SIG-M5 treated with dmso at 0.1 percent for 504 hours (cell line): ENCODE measurements at regions not wholly inside any gene's neighbourhood (a gene's known extent, or its start where the extent isn't known, plus 50 kb on each side); places are given as distances from the start of the nearest gene placed in this dataset.
"Not testable (repeated sequence)": the region's sequence is repeated elsewhere in the genome, so short reads cannot be mapped to it uniquely, and the experiment has no call there.

ENCODE experiments used
- DNase-seq: peaks from one replicate; lab custom pipeline; 2025; ENCODE audit not compliant: unreplicated experiment; lab: John Stamatoyannopoulos, UW

DNA sequence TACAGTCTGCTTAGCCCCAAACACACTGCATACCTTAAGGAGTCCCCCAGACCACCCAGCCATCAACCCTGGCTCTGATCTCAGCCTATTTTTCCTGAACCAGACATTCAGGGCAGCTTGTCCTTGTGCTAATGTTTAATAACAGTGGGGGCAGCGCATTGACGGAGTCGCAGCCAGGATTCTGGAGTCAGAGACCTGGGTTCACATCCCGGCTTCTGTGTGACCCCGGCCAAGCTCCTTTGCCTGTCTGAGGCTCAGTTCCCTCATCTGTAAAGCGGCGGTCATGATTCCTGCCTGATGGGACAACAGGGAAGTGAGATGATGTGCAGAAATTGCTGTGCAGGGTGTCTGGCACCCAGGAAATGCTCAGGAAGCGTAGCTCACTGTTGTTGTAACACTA lies 63.1 kb downstream of the MATN1 start:
- DNase-seq = no peak

GRCh38 chr1:30659702-30660101 lies 63.7 kb downstream of the MATN1 start:
- DNase-seq = no peak

- DNase-seq = not testable (repeated sequence)
Measured at GRCh38 chr1:30658375-30658774, 65.0 kb downstream of the MATN1 start.

- no peak for DNase-seq
Measured at GRCh38 chr1:30658014-30658336, 65.4 kb downstream of the MATN1 start.

GRCh38 chr1:30657131-30658013 lies 66.0 kb downstream of the MATN1 start:
- no peak for DNase-seq

DNA sequence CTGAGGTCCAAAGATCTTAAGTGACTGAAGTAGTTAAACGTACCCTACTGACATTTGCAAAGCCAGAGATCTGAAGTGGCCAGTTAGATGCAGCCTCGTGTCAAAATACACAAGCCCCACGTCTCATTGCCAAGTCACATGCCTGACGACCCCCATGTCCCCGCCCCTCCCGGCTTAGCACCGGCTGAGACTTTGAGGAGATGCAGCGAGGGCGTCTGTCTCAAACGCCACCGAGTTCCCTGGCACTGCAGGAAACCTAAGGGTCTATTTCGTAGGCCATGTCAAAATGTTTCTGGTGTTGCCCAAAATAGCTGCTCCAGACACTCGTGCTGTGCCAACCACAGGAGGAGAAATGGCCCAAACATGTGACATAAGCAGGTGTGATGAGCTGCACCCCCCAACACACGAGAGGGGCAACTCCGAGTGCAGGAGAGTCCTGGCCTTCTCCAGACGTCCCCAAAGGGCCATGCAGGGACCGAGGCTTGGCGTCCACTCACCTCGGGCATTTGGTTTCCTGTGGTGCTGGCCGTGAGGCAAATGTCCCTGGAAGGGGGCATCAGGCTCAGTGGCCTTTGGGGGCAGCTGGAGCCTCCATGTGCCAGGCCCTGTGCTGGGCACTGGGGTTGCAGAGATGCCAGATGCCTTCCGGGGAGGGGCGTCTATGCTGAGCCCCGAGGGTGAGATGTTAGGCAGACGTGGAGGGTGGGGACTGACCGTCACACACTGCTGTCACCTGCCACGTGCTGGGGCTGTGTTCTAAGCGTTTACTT lies 67.0 kb downstream of the MATN1 start:
- DNase-seq = no peak

DNA sequence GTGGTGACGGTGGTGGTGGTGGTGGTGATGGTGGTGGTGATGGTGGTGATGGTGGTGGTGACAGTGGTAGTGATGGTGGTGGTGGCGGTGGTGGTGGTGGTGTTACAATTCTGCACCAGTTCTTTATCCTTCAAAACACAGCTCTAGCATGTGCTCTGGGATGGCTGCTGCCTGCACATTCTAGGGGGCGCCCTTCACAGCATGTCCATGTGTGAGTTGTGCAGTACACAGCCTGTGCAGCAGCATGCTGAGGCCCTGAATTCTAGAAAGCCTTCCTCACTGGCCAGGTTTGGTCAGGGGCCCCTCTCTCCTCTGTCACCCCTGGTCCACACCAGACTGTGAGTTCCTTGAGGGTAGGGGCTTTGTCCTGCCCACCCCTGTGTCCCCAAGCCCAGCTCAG lies 67.7 kb downstream of the MATN1 start:
- no peak for DNase-seq

- no peak for DNase-seq
Measured at GRCh38 chr1:30654188-30654587, 69.2 kb downstream of the MATN1 start.

DNA sequence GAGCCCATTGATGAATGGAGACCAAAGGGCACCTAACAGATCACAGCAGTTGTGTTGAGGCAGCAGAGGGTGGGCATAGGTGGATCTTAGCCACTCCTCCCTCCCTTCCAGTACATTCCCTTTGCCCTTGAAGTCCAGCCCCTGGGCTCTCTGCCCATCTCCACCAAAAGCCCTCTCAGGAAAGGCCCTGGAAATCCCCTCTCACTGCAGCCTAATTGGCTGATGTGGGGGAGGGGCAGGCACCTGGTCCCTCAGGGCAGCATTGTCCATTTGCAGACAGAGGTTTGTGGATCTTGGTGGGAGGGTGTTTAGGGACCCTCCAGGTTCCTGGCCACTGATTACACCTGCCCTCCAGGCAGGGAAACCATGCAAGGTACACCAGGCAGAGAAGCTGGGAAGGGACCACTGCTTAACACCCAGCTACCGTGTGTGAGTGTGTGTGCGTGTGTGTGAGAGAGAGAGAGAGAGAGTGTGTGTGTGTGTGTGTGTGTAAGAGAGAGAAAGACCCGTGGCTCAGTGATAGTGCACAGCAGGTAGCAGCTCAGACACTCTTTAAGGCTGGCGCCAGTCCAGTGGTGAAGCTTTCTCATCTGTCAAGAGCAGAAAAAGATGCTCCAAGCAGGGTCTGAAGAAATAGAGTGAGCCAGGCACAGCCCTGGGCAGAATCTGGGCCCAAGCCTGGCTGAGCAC lies 71.1 kb downstream of the MATN1 start:
- DNase-seq = no peak

GRCh38 chr1:30651395-30651794 lies 72.0 kb downstream of the MATN1 start:
- not testable (repeated sequence) for DNase-seq

DNA sequence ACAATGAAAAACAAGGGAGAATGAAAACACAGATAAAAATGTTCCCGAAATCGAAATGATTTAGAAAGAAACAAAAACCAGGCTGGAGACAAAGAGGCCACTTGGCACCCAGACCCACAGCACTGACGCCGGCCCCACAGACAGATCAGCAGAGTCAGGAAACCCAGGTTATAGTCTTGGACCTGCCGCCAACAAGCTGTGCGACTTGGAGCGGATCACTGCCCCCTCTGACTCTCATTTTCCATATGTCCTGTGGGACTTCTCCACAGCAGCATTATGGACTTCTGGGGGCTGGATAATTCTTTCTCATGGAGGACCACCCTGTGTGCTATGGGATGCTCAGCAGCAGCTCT lies 72.4 kb downstream of the MATN1 start:
- no peak for DNase-seq

GRCh38 chr1:30650038-30650967 lies 73.1 kb downstream of the MATN1 start:
- DNase-seq = no peak

GRCh38 chr1:30649321-30649991 lies 73.9 kb downstream of the MATN1 start:
- DNase-seq = no peak

- DNase-seq = no peak
Measured at GRCh38 chr1:30648408-30649000, 74.9 kb downstream of the MATN1 start.

DNA sequence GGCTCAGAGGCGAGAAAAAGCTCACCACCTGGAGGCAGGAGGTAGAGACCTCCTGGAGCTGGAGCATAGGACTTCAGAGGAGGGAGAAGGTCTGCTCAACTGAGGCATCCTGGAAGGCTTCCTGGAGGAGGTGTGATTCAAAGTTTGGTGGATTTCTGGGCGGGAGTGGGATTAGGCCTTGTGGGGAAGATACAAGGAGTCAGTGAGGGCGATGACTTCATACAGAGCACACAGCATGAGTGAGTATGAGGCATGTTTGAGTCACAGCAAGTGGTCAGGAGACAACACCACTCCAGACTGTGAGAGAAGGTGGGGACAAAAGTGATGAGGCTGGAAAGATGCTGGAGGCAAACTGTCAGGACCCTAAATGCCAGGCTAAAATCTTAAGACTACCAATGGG lies 77.6 kb downstream of the MATN1 start:
- DNase-seq = no peak

- no peak for DNase-seq
Measured at GRCh38 chr1:30642391-30643120, 80.8 kb downstream of the MATN1 start.

DNA sequence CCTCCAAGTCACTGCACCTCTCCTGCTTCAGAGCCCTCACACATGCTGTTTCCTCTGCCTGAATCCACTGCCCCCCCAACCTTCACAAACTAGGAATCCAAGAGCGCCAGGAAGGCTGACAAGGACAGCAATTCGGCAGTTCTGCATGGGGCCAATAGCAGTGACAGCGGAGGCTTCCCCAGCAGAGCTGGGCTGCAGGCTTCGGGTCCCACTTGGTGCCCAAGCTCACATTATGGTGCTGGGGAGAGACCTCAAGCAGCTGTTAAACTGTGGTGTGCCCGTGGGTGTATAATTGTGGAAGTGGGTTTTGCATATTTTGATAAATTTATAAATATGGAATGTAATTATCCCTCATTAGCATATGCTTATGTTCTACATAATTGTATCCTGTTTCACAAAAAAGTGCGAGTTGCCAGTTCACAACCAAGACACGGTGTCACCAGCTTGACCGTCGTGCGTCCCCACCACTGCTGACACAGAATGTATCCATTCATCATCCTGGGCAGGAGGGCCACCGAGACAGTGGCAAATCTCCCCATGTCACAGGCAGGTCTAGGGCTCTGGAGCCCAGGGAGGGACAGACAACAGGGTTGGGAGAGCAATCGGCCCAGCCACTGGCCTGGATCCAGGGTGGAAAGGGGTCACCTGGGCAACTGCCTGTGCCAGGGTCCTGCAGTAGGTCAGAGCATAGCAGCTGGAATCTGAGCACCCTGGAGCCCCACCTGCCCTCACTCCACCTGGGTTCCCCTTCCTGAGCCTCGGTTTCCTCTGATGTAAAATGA lies 81.6 kb downstream of the MATN1 start:
- no peak for DNase-seq

- no peak for DNase-seq
Measured at GRCh38 chr1:30639881-30640452, 83.4 kb downstream of the MATN1 start.
